HTR-8/SVneo (cell line): ENCODE measurements at regions not wholly inside any gene's neighbourhood (a gene's known extent, or its start where the extent isn't known, plus 50 kb on each side); places are given as distances from the start of the nearest gene placed in this dataset.

ENCODE experiments used
- DNase-seq: peaks from one replicate; pipeline ENCODE4 v3.0.0; 2011; ENCODE audit warnings: low spot score, mixed read lengths; ENCODE audit not compliant: insufficient read length
- FAIRE-seq: peaks from 2 replicates; lab custom pipeline; 2011; peaks lifted over from hg19 to GRCh38; lab: Jason Lieb, UNC

DNA sequence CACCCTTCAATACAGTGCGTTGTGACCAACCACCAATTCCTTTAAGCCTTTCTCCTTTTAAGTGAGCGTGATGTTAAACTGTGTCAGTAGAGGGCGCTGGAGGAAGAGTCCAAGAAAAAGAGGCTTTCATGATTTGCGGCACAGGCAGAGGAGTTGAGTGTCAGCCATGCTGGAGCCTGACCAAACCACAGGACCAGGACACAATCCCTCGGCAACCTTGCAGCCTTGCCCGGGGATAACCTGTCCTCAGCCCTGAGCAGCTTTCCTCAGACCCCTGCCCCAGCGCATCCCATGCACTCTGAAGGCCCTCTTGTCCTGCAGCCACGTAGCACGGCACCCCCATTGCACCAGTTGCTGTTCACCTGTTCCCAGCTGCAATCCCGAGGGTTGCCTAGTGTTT, 53.5 kb upstream of the SMIM31 start:
- DNase-seq (no peak), FAIRE-seq (peak; percentile 31)

DNA sequence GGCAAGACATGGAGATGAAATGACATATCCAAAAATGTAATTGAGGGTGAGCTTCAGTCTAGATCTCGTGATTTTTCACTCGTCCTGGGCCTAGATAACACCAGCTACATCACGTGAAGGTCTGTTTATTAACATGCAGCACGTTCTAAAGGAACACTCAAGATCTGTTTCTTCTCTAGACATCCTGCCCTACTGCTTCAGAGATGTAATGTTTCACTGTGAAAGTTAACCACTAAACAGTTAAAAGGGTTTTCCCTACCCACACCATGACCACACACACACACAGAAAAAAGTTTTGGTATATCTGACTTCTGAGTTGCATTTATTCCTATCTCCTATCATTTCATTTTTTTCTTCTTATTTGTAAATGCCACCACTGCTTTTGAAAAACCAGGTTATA, 52.3 kb upstream of the SMIM31 start:
- FAIRE-seq (no peak), DNase-seq (no peak)
